AG04450 (cell line): ENCODE measurements at regions not wholly inside any gene's neighbourhood (a gene's known extent, or its start where the extent isn't known, plus 50 kb on each side); places are given as distances from the start of the nearest gene placed in this dataset.

Experiments
- CTCF ChIA-PET: fragments of 300-600, 350-600 bp; formaldehyde crosslinking; extraction: SDS; loops from one replicate; lab custom pipeline; 2022; ENCODE audit warnings: antibody characterized with exemption, inconsistent platforms; lab: Charles Lee
- POLR2A ChIA-PET: fragments of 350-600 bp; formaldehyde crosslinking; extraction: SDS; loops from one replicate; lab custom pipeline; 2021; ENCODE audit warnings: antibody characterized with exemption, inconsistent platforms; lab: Yijun Ruan, JAX
- DNase-seq: peaks from one replicate; pipeline ENCODE4 v3.0.0-alpha.2; 2011; ENCODE audit warnings: low read depth, low spot score
- H3K27ac ChIP-seq: one replicate; pipeline ENCODE4 v1.5.1; 2012; ENCODE audit warnings: low read depth, low read length, control low read depth
- H3K27me3 ChIP-seq: one replicate; pipeline ENCODE4 v1.6.0; 2012; ENCODE audit warnings: low read length; ENCODE audit not compliant: control insufficient read depth, insufficient read depth
- H3K4me3 ChIP-seq: 2 replicates; pipeline ENCODE4 v1.5.1; 2011; ENCODE audit warnings: mild to moderate bottlenecking, low read depth, low read length, control low read depth
- H3K9me3 ChIP-seq: 2 replicates; pipeline ENCODE4 v1.5.1; 2012; ENCODE audit warnings: low read length; ENCODE audit not compliant: control insufficient read depth, insufficient read depth
- TF ChIP-seq, protein P1 (sequence below): IDR thresholded peaks from 2 replicates; pipeline ENCODE4 v1.5.1; 2011; ENCODE audit warnings: low read depth, low read length, control low read depth, inconsistent platforms

DNA sequence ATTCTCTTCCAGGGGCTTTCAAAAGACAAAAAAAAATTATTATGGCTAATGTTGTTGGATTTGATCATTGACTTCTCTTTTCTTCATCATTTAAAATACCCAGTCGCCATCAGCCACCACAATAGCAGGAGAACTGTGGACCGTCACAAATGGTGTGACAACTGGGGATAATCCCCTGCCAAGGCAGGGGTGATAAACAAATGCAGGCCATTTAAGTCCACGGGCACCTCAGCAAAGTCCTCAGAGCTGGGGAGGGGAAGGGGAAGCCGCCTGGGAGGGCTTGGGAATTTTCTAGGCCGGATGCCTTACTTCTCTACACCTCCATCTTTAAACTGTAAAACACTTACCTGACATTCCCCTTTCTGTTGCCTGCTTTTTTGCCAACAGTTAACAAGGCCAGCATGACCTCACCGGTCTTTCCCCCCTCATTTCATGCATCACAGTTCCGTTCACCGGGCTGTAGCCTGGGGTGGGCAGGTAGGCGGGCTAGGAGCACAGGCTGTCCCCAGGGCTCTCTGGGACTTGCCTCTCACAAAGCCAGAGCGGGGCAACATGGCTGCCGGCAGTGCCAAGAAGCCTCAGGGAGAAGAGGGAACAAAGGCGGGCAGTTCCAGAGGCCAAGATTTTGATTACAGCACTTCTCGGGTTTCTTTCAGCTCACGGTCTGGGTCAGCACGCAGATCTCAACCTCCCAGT lies 820.4 kb downstream of the BCL11A start:
- POLR2A ChIA-PET: no interaction called here
- TF ChIP-seq, protein P1, sequence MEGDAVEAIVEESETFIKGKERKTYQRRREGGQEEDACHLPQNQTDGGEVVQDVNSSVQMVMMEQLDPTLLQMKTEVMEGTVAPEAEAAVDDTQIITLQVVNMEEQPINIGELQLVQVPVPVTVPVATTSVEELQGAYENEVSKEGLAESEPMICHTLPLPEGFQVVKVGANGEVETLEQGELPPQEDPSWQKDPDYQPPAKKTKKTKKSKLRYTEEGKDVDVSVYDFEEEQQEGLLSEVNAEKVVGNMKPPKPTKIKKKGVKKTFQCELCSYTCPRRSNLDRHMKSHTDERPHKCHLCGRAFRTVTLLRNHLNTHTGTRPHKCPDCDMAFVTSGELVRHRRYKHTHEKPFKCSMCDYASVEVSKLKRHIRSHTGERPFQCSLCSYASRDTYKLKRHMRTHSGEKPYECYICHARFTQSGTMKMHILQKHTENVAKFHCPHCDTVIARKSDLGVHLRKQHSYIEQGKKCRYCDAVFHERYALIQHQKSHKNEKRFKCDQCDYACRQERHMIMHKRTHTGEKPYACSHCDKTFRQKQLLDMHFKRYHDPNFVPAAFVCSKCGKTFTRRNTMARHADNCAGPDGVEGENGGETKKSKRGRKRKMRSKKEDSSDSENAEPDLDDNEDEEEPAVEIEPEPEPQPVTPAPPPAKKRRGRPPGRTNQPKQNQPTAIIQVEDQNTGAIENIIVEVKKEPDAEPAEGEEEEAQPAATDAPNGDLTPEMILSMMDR: no peak
- peaks cover 6% of the 10 kb centered on the region for H3K9me3 ChIP-seq
- CTCF ChIA-PET: no interaction called here
- no peak for DNase-seq
- no peak overlapping the region for H3K27ac ChIP-seq
- no peak overlapping the region for H3K4me3 ChIP-seq
- no peaks in the 10 kb centered on the region for H3K27me3 ChIP-seq

DNA sequence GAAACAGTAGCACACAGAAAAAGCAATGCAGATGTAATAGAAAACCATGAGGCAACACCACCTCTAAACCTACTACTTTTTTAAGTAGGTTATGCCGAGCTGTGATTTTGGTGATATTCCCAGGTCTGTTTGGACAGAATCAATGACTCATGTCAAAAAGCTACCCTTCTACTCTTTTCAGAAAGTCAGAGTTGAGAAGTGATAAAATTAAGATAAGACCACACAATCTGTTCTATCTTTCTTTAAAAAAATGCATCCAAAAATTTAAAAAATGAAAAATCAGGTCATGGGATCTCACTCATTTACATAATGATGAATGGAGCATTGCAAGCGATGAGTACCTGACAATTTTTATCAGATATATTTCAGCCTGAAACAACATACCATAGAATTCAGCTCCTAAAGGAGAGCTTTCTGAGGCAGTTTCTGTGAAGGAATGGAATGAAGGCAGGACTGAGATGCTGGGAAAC lies 826.3 kb downstream of the BCL11A start:
- CTCF ChIA-PET: no interaction called here
- Histone ChIP-seq H3K9me3 (no peaks in the 10 kb centered on the region), H3K4me3 (no peak overlapping the region), H3K27ac (no peak overlapping the region), H3K27me3 (no peaks in the 10 kb centered on the region)
- POLR2A ChIA-PET: no interaction called here
- DNase-seq: no peak
- TF ChIP-seq, protein P1: no peak

DNA sequence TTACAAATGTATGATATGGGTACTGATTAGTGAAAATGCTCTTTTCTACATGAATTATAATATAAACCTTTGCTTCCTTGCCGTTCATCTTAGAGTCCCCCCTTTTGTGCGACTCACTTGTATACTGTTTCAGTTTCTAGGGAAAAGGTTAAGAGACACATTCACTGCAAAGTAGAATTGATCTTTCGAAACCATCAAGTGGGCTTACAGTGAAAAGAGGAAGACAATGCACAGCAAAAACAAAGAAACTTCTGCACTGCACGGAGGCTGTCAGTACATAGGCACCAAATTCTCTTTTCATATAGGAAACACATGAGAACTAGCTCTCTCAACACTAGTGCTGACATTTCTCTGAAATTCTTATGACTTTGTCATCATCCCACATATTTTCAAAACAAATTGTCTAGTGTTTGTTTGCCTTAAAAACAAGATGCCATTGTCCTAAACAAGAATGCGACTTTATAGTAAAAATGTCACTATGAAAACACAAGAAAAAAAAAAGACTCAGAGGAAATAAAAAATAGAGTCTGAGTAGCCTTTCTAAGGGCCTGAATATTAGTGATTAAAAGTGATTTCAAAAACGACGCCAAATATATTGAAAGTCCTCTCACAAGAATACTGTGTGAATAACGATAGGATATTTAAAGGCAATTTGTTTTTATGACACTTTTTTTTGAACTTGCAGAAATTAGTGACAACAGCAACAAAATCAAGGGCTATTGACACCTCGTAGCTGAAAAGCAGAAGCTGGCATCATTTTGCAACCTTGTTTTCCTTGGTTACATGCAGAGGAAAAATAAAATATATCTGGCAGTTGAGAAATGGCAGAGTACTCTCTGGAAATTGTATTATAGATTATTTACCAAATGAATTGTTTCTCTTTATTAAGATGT lies 827.0 kb downstream of the BCL11A start:
- H3K27me3 ChIP-seq: no peaks in the 10 kb centered on the region
- TF ChIP-seq, protein P1: no peak
- H3K4me3 ChIP-seq: no peak overlapping the region
- H3K9me3 ChIP-seq: no peaks in the 10 kb centered on the region
- CTCF ChIA-PET: no interaction called here
- no peak for DNase-seq
- POLR2A ChIA-PET: no interaction called here
- no peak overlapping the region for H3K27ac ChIP-seq

DNA sequence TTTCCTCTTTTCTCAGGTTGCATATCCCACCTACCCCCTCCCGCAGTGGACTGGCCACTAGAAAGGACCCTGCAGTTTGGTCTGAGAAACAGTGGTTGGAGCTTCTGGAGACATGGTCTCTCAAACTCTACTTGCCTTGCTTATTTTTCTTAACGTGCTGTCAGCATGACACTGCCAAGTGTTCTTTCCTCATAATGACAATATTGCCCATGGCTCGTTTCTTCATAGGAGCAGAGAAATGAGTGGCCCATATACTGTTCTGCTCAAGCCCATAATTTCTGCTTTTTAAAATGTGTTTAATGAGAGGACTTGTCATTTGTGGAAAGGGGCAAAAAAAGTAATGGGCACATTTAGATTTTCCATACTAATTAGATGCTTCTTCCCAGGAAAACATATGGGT lies 828.7 kb downstream of the BCL11A start:
- Histone ChIP-seq H3K9me3 (no peaks in the 10 kb centered on the region), H3K27me3 (no peaks in the 10 kb centered on the region), H3K4me3 (no peak overlapping the region), H3K27ac (no peak overlapping the region)
- no peak for DNase-seq
- ChIA-PET POLR2A (no interaction called here), CTCF (no interaction called here)
- TF ChIP-seq, protein P1: no peak
